IMR-90 (cell line): ENCODE measurements at regions not wholly inside any gene's neighbourhood (a gene's known extent, or its start where the extent isn't known, plus 50 kb on each side); places are given as distances from the start of the nearest gene placed in this dataset.

Experiments used
- ATAC-seq: fragments of 200-7000 bp; cut with Tn5 transposase; 2 replicates; pipeline ENCODE4 v1.9.1; 2020; ENCODE audit warnings: low read depth, mild to moderate bottlenecking, moderate library complexity
- BruUV-seq: library from RNA; stranded (reverse); fragments of 400-500 nt; replicated peaks from 2 replicates; lab custom pipeline; 2021; lab: Mats Ljungman, UMichigan
- CTCF ChIA-PET: fragments of 300-600 bp; formaldehyde crosslinking; extraction: SDS; loops from one replicate; lab custom pipeline; 2021; ENCODE audit warnings: antibody characterized with exemption; lab: Yijun Ruan, JAX
- POLR2A ChIA-PET: fragments of 300-600 bp; sonication (Branson Sonifier 250); formaldehyde crosslinking; loops from one replicate; lab custom pipeline; 2022; ENCODE audit warnings: antibody characterized with exemption; ENCODE audit not compliant: unreplicated experiment; lab: Charles Lee
- DNase-seq: peaks from one replicate; pipeline ENCODE4 v3.0.0; 2013
- H2AFZ ChIP-seq: replicated peaks from 2 replicates; pipeline ENCODE3; 2013; ENCODE audit warnings: low read length, mild to moderate bottlenecking; ENCODE audit not compliant: poor library complexity
- H2AK5ac ChIP-seq: 2 replicates; pipeline ENCODE4 v1.6.1; 2013; ENCODE audit warnings: low read depth, low read length, inconsistent platforms
- H2AK9ac ChIP-seq: replicated peaks from 2 replicates; pipeline ENCODE3; 2013; ENCODE audit warnings: mild to moderate bottlenecking, low read depth, low read length, moderate library complexity; ENCODE audit not compliant: poor library complexity
- H2BK120ac ChIP-seq: 2 replicates; pipeline ENCODE4 v1.6.1; 2013; ENCODE audit warnings: low read depth, low read length, inconsistent platforms
- H2BK15ac ChIP-seq: 3 replicates; pipeline ENCODE4 v1.6.1; 2013; ENCODE audit warnings: low read depth, low read length, inconsistent platforms
- H2BK20ac ChIP-seq: 2 replicates; pipeline ENCODE4 v1.6.1; 2013; ENCODE audit warnings: low read depth, mild to moderate bottlenecking, inconsistent platforms, low read length, moderate library complexity
- H2BK5ac ChIP-seq: 2 replicates; pipeline ENCODE4 v1.6.1; 2013; ENCODE audit warnings: mild to moderate bottlenecking, low read depth, low read length, inconsistent platforms; ENCODE audit not compliant: poor library complexity, severe bottlenecking
- H3K14ac ChIP-seq: replicated peaks from 2 replicates; pipeline ENCODE4 v1.6.1; 2013; ENCODE audit warnings: low read depth, low read length, inconsistent platforms
- H3K18ac ChIP-seq: 2 replicates; pipeline ENCODE4 v1.6.1; 2013; ENCODE audit warnings: low read depth, low read length, control low read depth
- H3K23ac ChIP-seq: 2 replicates; pipeline ENCODE4 v1.6.1; 2013; ENCODE audit warnings: low read depth, low read length, inconsistent platforms
- H3K27ac ChIP-seq: 2 replicates; pipeline ENCODE4 v1.5.1; 2013; ENCODE audit warnings: mild to moderate bottlenecking, control low read depth, low read length; ENCODE audit not compliant: insufficient read depth
- H3K27me3 ChIP-seq: 2 replicates; pipeline ENCODE4 v1.6.1; 2013; ENCODE audit warnings: low read length; ENCODE audit not compliant: control insufficient read depth, insufficient read depth
- H3K36me3 ChIP-seq: 2 replicates; pipeline ENCODE4 v1.6.1; 2013; ENCODE audit warnings: low read length, mixed read lengths; ENCODE audit not compliant: control insufficient read depth, insufficient read depth
- H3K4ac ChIP-seq: 2 replicates; pipeline ENCODE4 v1.6.1; 2013; ENCODE audit warnings: low read depth, low read length, inconsistent platforms
- H3K4me1 ChIP-seq: 2 replicates; pipeline ENCODE4 v1.6.1; 2013; ENCODE audit warnings: low read length, mixed read lengths; ENCODE audit not compliant: control insufficient read depth, insufficient read depth
- H3K4me2 ChIP-seq: 2 replicates; pipeline ENCODE4 v1.6.1; 2013; ENCODE audit warnings: low read depth, mild to moderate bottlenecking, control low read depth, low read length, moderate library complexity
- H3K4me3 ChIP-seq: 2 replicates; pipeline ENCODE4 v1.5.1; 2013; ENCODE audit warnings: low read depth, mild to moderate bottlenecking, control low read depth, low read length, moderate library complexity; ENCODE audit not compliant: insufficient read depth
- H3K56ac ChIP-seq: 2 replicates; pipeline ENCODE4 v1.6.1; 2013; ENCODE audit warnings: low read length, inconsistent platforms; ENCODE audit not compliant: insufficient read depth; ENCODE audit errors: extremely low read depth
- H3K79me1 ChIP-seq, 2 experiments: 2 replicates each; pipeline ENCODE4 v1.6.1; 2013; ENCODE audit warnings: low read length in 2 of 2, inconsistent platforms in 1 of 2, low read depth in 1 of 2
- H3K9ac ChIP-seq: 2 replicates; pipeline ENCODE4 v1.6.1; 2013; ENCODE audit warnings: low read depth, low read length, control low read depth
- H3K9me1 ChIP-seq: 2 replicates; pipeline ENCODE4 v1.6.1; 2013; ENCODE audit warnings: low read length, inconsistent platforms; ENCODE audit not compliant: insufficient read depth
- H3K9me3 ChIP-seq: 2 replicates; pipeline ENCODE4 v1.6.1; 2013; ENCODE audit warnings: low read length; ENCODE audit not compliant: control insufficient read depth, insufficient read depth
- H4K20me1 ChIP-seq: 2 replicates; pipeline ENCODE4 v1.6.1; 2013; ENCODE audit warnings: low read length, inconsistent platforms; ENCODE audit not compliant: insufficient read depth
- H4K5ac ChIP-seq: 2 replicates; pipeline ENCODE4 v1.6.1; 2013; ENCODE audit warnings: mild to moderate bottlenecking, low read depth, low read length, control low read depth
- H4K8ac ChIP-seq, 2 experiments: 2 replicates each; pipeline ENCODE4 v1.6.1; 2013; ENCODE audit warnings: low read depth in 2 of 2, low read length in 2 of 2, control low read depth in 1 of 2, inconsistent platforms in 1 of 2
- H4K91ac ChIP-seq: 2 replicates; pipeline ENCODE4 v1.6.1; 2013; ENCODE audit warnings: low read depth, low read length, inconsistent platforms; ENCODE audit not compliant: insufficient read depth
- BHLHE40 ChIP-seq: fragments of 150-350 bp; IDR thresholded peaks from 2 replicates; pipeline ENCODE4 v1.6.1; 2016; ENCODE audit warnings: mild to moderate bottlenecking, low read depth, low read length
- CEBPB ChIP-seq: IDR thresholded peaks from 2 replicates; pipeline ENCODE4 v1.6.1; 2012; ENCODE audit warnings: low read depth, low read length, improper control_type of control experiment
- CHD1 ChIP-seq: IDR thresholded peaks from 2 replicates; pipeline ENCODE4 v1.6.1; 2012; ENCODE audit warnings: low read depth, low read length, improper control_type of control experiment
- CTCF ChIP-seq: conservative IDR thresholded peaks from 2 replicates; pipeline ENCODE4 v1.5.1; 2012; ENCODE audit warnings: mild to moderate bottlenecking, low read depth, low read length, improper control_type of control experiment
- ELK1 ChIP-seq: fragments of 150-350 bp; IDR thresholded peaks from 2 replicates; pipeline ENCODE4 v1.6.1; 2016; ENCODE audit warnings: low read depth, mild to moderate bottlenecking, low read length, moderate library complexity, borderline replicate concordance
- FOS ChIP-seq: fragments of 150-350 bp; IDR thresholded peaks from 2 replicates; pipeline ENCODE4 v1.6.1; 2016; ENCODE audit warnings: low read depth, low read length
- MAFK ChIP-seq: IDR thresholded peaks from 2 replicates; pipeline ENCODE4 v1.6.1; 2012; ENCODE audit warnings: low read depth, low read length, improper control_type of control experiment
- MAZ ChIP-seq: IDR thresholded peaks from 2 replicates; pipeline ENCODE4 v1.6.1; 2012; ENCODE audit warnings: low read depth, mild to moderate bottlenecking, low read length, improper control_type of control experiment, moderate library complexity, borderline replicate concordance
- MXI1 ChIP-seq: IDR thresholded peaks from 2 replicates; pipeline ENCODE4 v1.6.1; 2012; ENCODE audit warnings: low read depth, mild to moderate bottlenecking, low read length, moderate library complexity, borderline replicate concordance
- NFE2L2 ChIP-seq: fragments of 150-350 bp; IDR thresholded peaks from 2 replicates; pipeline ENCODE4 v1.6.1; 2016; ENCODE audit warnings: low read depth, mild to moderate bottlenecking, low read length
- POLR2A ChIP-seq: IDR thresholded peaks from 2 replicates; pipeline ENCODE4 v1.6.1; 2012; ENCODE audit warnings: mild to moderate bottlenecking, low read depth, low read length
- RAD21 ChIP-seq: IDR thresholded peaks from 2 replicates; pipeline ENCODE4 v1.6.1; 2012; ENCODE audit warnings: low read length, improper control_type of control experiment
- RCOR1 ChIP-seq: IDR thresholded peaks from 2 replicates; pipeline ENCODE4 v1.6.1; 2012; ENCODE audit warnings: mild to moderate bottlenecking, low read length, improper control_type of control experiment; ENCODE audit not compliant: insufficient replicate concordance
- RFX5 ChIP-seq: IDR thresholded peaks from 2 replicates; pipeline ENCODE4 v1.8.0; 2012; ENCODE audit warnings: low read depth, mild to moderate bottlenecking, low read length, moderate library complexity
- SMC3 ChIP-seq: fragments of 150-350 bp; IDR thresholded peaks from 2 replicates; pipeline ENCODE4 v1.6.1; 2016; ENCODE audit warnings: low read depth, mild to moderate bottlenecking, antibody characterized with exemption, low read length, moderate library complexity
- USF2 ChIP-seq: fragments of 150-350 bp; IDR thresholded peaks from 2 replicates; pipeline ENCODE4 v1.6.1; 2017; ENCODE audit warnings: mild to moderate bottlenecking, antibody characterized with exemption, low read length, low read depth
- WGBS, 2 experiments: methylation state at CpG; one replicate each; pipeline versions ENCODE4 v1.1.5 to v1.1.7; 2013; ENCODE audit warnings: missing lambda C conversion rate in 2 of 2; ENCODE audit not compliant: insufficient read length in 1 of 2; ENCODE audit errors: extremely low coverage in 2 of 2; 5-methylcytosine and 5-hydroxymethylcytosine counted together
- dilution Hi-C: fragments of 300-500 bp; cut with HindIII; formaldehyde crosslinking; loops from one replicate; pipeline ENCODE4 v1.14.3; 2018; ENCODE audit warnings: low sequenced_read_pairs; ENCODE audit not compliant: unreplicated experiment
- in situ Hi-C: fragments of 300-500 bp; cut with MboI; formaldehyde crosslinking; loops from 3 replicates; pipeline ENCODE4 v1.14.3; 2019; ENCODE audit warnings: low sequenced_read_pairs, inconsistent platforms, mixed read lengths
- intact Hi-C: fragments of 100-400 bp; cut with micrococcal nuclease; formaldehyde crosslinking; loops from 2 replicates; pipeline ENCODE4 v1.10.0; 2022

GRCh38 chr13:32923725-32924124 lies 92.5 kb upstream of the KL start:
- WGBS, 2 experiments = no CpG with 5 or more reads among the region's 1 CpG
- BruUV-seq = no TSS peak

More at GRCh38 chr13:32923725-32924124, 92.5 kb upstream of the KL start:
- Histone ChIP-seq H3K18ac (no peak overlapping the region), H2AK9ac (no peak overlapping the region), H3K4me2 (no peak overlapping the region), H3K9ac (no peak overlapping the region), H4K8ac (no peak overlapping the region), H4K20me1 (no peaks in the 10 kb centered on the region), H4K5ac (no peak overlapping the region), H3K4me3 (no peak overlapping the region), H2AFZ (no peak overlapping the region), H2AK5ac (no peak overlapping the region), H3K36me3 (no peaks in the 10 kb centered on the region), H2BK5ac (no peak overlapping the region), H3K14ac (no peak overlapping the region), H2BK20ac (no peak overlapping the region), H3K9me1 (no peaks in the 10 kb centered on the region), H3K27me3 (no peaks in the 10 kb centered on the region), H2BK120ac (no peak overlapping the region), H4K91ac (no peak overlapping the region), H2BK15ac (no peak overlapping the region), H3K9me3 (no peaks in the 10 kb centered on the region; the same call in 1 of the 2 replicates), H3K23ac (no peak overlapping the region), H3K4ac (no peak overlapping the region), H3K79me1 (no peaks in the 10 kb centered on the region), H3K4me1 (no peaks in the 10 kb centered on the region), H3K27ac (no peak overlapping the region), H3K56ac (no peak overlapping the region)
- dilution Hi-C loops = no loop called here
- in situ Hi-C loops = no loop called here
- intact Hi-C loops = no loop called here
- no peak for DNase-seq
- ATAC-seq = no peak
- POLR2A ChIA-PET = interaction anchor here (0.5 kb wide), 1 partner anchor 719 kb away, joined by 8 read pairs; no protein-coding TSS in a partner anchor
- CTCF ChIA-PET = no interaction called here
- TF ChIP-seq CHD1 (no peak), FOS (no peak), CTCF (no peak), SMC3 (no peak), ELK1 (no peak), RFX5 (no peak), POLR2A (no peak), MXI1 (no peak), RCOR1 (no peak), RAD21 (no peak), NFE2L2 (no peak), CEBPB (no peak), BHLHE40 (no peak), USF2 (no peak), MAFK (no peak), MAZ (no peak)
